ENCODE measurements at regions not wholly inside any gene's neighbourhood (a gene's known extent, or its start where the extent isn't known, plus 50 kb on each side); places are given as distances from the start of the nearest gene placed in this dataset.

GRCh38 chr1:232260045-232260444, 369.9 kb downstream of the SIPA1L2 start:
- no peak for TF ChIP-seq CTCF (IDR thresholded peaks at IDR 0.05; ENCODE audit: low read depth, low read length)
- Histone ChIP-seq H3K9me3 (ENCODE audit: low read depth) (no peaks in the 10 kb centered on the region), H3K4me1 (ENCODE audit: low read depth) (peaks cover 9% of the 10 kb centered on the region), H3K27me3 (no peaks in the 10 kb centered on the region), H3K36me3 (no peaks in the 10 kb centered on the region), H3K27ac (no peak overlapping the region), H3K4me3 (no peak overlapping the region)
- DNase-seq (ENCODE audit: low read depth in 1 of 2, low spot score in 1 of 2): no peak

GRCh38 chr1:232259333-232259732, 370.6 kb downstream of the SIPA1L2 start:
- Histone ChIP-seq H3K4me3 (no peak overlapping the region), H3K36me3 (no peaks in the 10 kb centered on the region), H3K4me1 (ENCODE audit: low read depth) (peaks cover 9% of the 10 kb centered on the region), H3K9me3 (ENCODE audit: low read depth) (no peaks in the 10 kb centered on the region), H3K27ac (no peak overlapping the region), H3K27me3 (no peaks in the 10 kb centered on the region)
- TF ChIP-seq CTCF (IDR thresholded peaks at IDR 0.05; ENCODE audit: low read depth, low read length): no peak
- no peak for DNase-seq (ENCODE audit: low read depth in 1 of 2, low spot score in 1 of 2)

GRCh38 chr1:232252546-232253118, 377.3 kb downstream of the SIPA1L2 start:
- H3K4me3 ChIP-seq: no peak overlapping the region
- H3K9me3 ChIP-seq (ENCODE audit: low read depth): no peaks in the 10 kb centered on the region
- no peak for TF ChIP-seq CTCF (IDR thresholded peaks at IDR 0.05; ENCODE audit: low read depth, low read length)
- H3K27me3 ChIP-seq: no peaks in the 10 kb centered on the region
- H3K27ac ChIP-seq: no peak overlapping the region
- H3K36me3 ChIP-seq: no peaks in the 10 kb centered on the region
- DNase-seq (ENCODE audit: low read depth in 1 of 2, low spot score in 1 of 2): no peak
- no peaks in the 10 kb centered on the region for H3K4me1 ChIP-seq (ENCODE audit: low read depth)

- TF ChIP-seq CTCF (IDR thresholded peaks at IDR 0.05; ENCODE audit: low read depth, low read length): no peak
- Histone ChIP-seq H3K4me1 (ENCODE audit: low read depth) (no peaks in the 10 kb centered on the region), H3K27ac (no peak overlapping the region), H3K27me3 (no peaks in the 10 kb centered on the region), H3K36me3 (no peaks in the 10 kb centered on the region), H3K4me3 (no peak overlapping the region), H3K9me3 (ENCODE audit: low read depth) (no peaks in the 10 kb centered on the region)
- no peak for DNase-seq (ENCODE audit: low read depth in 1 of 2, low spot score in 1 of 2)
Measured at GRCh38 chr1:232250838-232251237, 379.1 kb downstream of the SIPA1L2 start.

GRCh38 chr1:232249861-232250777, 379.8 kb downstream of the SIPA1L2 start:
- no peak for TF ChIP-seq CTCF (IDR thresholded peaks at IDR 0.05; ENCODE audit: low read depth, low read length)
- Histone ChIP-seq H3K36me3 (no peaks in the 10 kb centered on the region), H3K9me3 (ENCODE audit: low read depth) (no peaks in the 10 kb centered on the region), H3K27ac (no peak overlapping the region), H3K4me3 (no peak overlapping the region), H3K27me3 (no peaks in the 10 kb centered on the region), H3K4me1 (ENCODE audit: low read depth) (no peaks in the 10 kb centered on the region)
- no peak for DNase-seq (ENCODE audit: low read depth in 1 of 2, low spot score in 1 of 2)

All from cardiac muscle cell (in vitro differentiated cells and primary cell).